NCI-H524 treated with DMSO at 0.1 percent for 48 hours (cell line): ENCODE measurements at regions not wholly inside any gene's neighbourhood (a gene's known extent, or its start where the extent isn't known, plus 50 kb on each side); places are given as distances from the start of the nearest gene placed in this dataset.
"Not testable (repeated sequence)": the region's sequence is repeated elsewhere in the genome, so short reads cannot be mapped to it uniquely, and the experiment has no call there.

Experiments
- DNase-seq: peaks from one replicate; lab custom pipeline; 2025; lab: John Stamatoyannopoulos, UW

- no peak for DNase-seq
These were observed 313.8 kb downstream of the S1PR1 start for GRCh38 chr1:101550581-101550980.

- no peak for DNase-seq
These were observed 330.2 kb downstream of the S1PR1 start for GRCh38 chr1:101566883-101567538.

GRCh38 chr1:101567582-101568189, 330.9 kb downstream of the S1PR1 start:
- DNase-seq = no peak

- no peak for DNase-seq
These were observed 350.9 kb downstream of the S1PR1 start for GRCh38 chr1:101587741-101588140.

GRCh38 chr1:101588677-101589076, 351.9 kb downstream of the S1PR1 start:
- DNase-seq = no peak

GRCh38 chr1:101592845-101593244, 356.0 kb downstream of the S1PR1 start:
- DNase-seq = no peak

GRCh38 chr1:101595881-101596374, 359.1 kb downstream of the S1PR1 start:
- DNase-seq = no peak

GRCh38 chr1:101600615-101601014, 363.8 kb downstream of the S1PR1 start:
- DNase-seq = not testable (repeated sequence)

- no peak for DNase-seq
These were observed 366.9 kb downstream of the S1PR1 start for GRCh38 chr1:101603726-101604125.

- no peak for DNase-seq
These were observed 369.1 kb downstream of the S1PR1 start for GRCh38 chr1:101605878-101606277.

- no peak for DNase-seq
These were observed 376.7 kb downstream of the S1PR1 start for GRCh38 chr1:101613546-101613945.

GRCh38 chr1:101618900-101619299, 377.8 kb downstream of the OLFM3 start:
- no peak for DNase-seq

- no peak for DNase-seq
These were observed 364.0 kb downstream of the OLFM3 start for GRCh38 chr1:101632548-101633272.

- DNase-seq = no peak
These were observed 350.9 kb downstream of the OLFM3 start for GRCh38 chr1:101645810-101646209.

- no peak for DNase-seq
These were observed 344.2 kb downstream of the OLFM3 start for GRCh38 chr1:101652484-101652883.

GRCh38 chr1:101653482-101653946, 343.2 kb downstream of the OLFM3 start:
- no peak for DNase-seq

GRCh38 chr1:101664726-101665125, 332.0 kb downstream of the OLFM3 start:
- DNase-seq = no peak

GRCh38 chr1:101667761-101668160, 329.0 kb downstream of the OLFM3 start:
- DNase-seq = no peak

GRCh38 chr1:101683136-101683535, 313.6 kb downstream of the OLFM3 start:
- DNase-seq = no peak

- no peak for DNase-seq
These were observed 313.2 kb downstream of the OLFM3 start for GRCh38 chr1:101683561-101683960.

- no peak for DNase-seq
These were observed 299.7 kb downstream of the OLFM3 start for GRCh38 chr1:101697072-101697471.

- no peak for DNase-seq
These were observed 298.0 kb downstream of the OLFM3 start for GRCh38 chr1:101698681-101699080.

- DNase-seq = no peak
These were observed 291.8 kb downstream of the OLFM3 start for GRCh38 chr1:101704895-101705294.
